Prostate gland (tissue), 2 donors: ENCODE measurements at regions not wholly inside any gene's neighbourhood (a gene's known extent, or its start where the extent isn't known, plus 50 kb on each side); places are given as distances from the start of the nearest gene placed in this dataset.

ENCODE experiments used
- DNase-seq: peaks from one replicate; pipeline ENCODE4 v3.0.0-alpha.2; 2019; ENCODE audit warnings: low spot score
- H3K27ac ChIP-seq, 2 donors: fragments of 200-600 bp; sonication (generic); 2 replicates each; pipeline ENCODE4 v1.5.1; 2017 to 2019
- H3K27me3 ChIP-seq: fragments of 200-600 bp; sonication (generic); replicated peaks from 2 replicates; pipeline ENCODE4 v1.5.1; 2019; ENCODE audit not compliant: insufficient read depth
- H3K36me3 ChIP-seq, 2 donors: fragments of 200-600 bp; sonication (generic); 1 replicate in 1 of 2; 2 replicates in 1 of 2; pipeline versions ENCODE4 v1.5.1 to v1.8.1; 2017 to 2019
- H3K4me1 ChIP-seq: fragments of 200-600 bp; sonication (generic); replicated peaks from 2 replicates; pipeline ENCODE4 v1.5.1; 2019
- H3K4me3 ChIP-seq, 2 donors: fragments of 200-600 bp; sonication (generic); 2 replicates each; pipeline ENCODE4 v1.5.1; 2017 to 2019
- H3K9me3 ChIP-seq: fragments of 200-600 bp; sonication (generic); 2 replicates; pipeline ENCODE4 v1.5.1; 2017
- POLR2A ChIP-seq: fragments of 450-650 bp; IDR thresholded peaks from one replicate; pipeline ENCODE4 v1.6.1; 2016; ENCODE audit warnings: antibody characterized with exemption, mild to moderate bottlenecking
- POLR2AphosphoS5 ChIP-seq: sonication (generic); formaldehyde crosslinking; IDR thresholded peaks from one replicate; pipeline ENCODE4 v1.6.1; 2017; ENCODE audit warnings: antibody characterized with exemption
- WGBS: methylation state at CpG from one replicate; pipeline ENCODE4 v1.1.5; 2018; 5-methylcytosine and 5-hydroxymethylcytosine counted together
- intact Hi-C: fragments of 100-400 bp; cut with DNase I; formaldehyde crosslinking; loops from one replicate; pipeline ENCODE4 v1.14.2; 2022
- TF ChIP-seq, protein P1 (sequence below), 4 experiments: fragments of 200-600 bp in 2 of 4; fragments of 450-650 bp in 2 of 4; sonication (generic) in 2 of 4; IDR thresholded peaks; 1 replicate in 3 of 4; 2 replicates in 1 of 4; pipeline ENCODE4 v1.5.1; 2016 to 2019; ENCODE audit warnings: antibody characterized with exemption in 4 of 4, mild to moderate bottlenecking in 2 of 4, moderate library complexity in 2 of 4

- intact Hi-C loops, result no loop called here
- no peaks in the 10 kb centered on the region for H3K27me3 ChIP-seq
- no peak overlapping the region for H3K27ac ChIP-seq
- H3K9me3 ChIP-seq, result no peaks in the 10 kb centered on the region
- DNase-seq, result no peak
- TF ChIP-seq, protein P1, sequence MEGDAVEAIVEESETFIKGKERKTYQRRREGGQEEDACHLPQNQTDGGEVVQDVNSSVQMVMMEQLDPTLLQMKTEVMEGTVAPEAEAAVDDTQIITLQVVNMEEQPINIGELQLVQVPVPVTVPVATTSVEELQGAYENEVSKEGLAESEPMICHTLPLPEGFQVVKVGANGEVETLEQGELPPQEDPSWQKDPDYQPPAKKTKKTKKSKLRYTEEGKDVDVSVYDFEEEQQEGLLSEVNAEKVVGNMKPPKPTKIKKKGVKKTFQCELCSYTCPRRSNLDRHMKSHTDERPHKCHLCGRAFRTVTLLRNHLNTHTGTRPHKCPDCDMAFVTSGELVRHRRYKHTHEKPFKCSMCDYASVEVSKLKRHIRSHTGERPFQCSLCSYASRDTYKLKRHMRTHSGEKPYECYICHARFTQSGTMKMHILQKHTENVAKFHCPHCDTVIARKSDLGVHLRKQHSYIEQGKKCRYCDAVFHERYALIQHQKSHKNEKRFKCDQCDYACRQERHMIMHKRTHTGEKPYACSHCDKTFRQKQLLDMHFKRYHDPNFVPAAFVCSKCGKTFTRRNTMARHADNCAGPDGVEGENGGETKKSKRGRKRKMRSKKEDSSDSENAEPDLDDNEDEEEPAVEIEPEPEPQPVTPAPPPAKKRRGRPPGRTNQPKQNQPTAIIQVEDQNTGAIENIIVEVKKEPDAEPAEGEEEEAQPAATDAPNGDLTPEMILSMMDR (IDR thresholded peaks at IDR 0.05), result no peak
- TF ChIP-seq POLR2AphosphoS5, result no peak
- TF ChIP-seq POLR2A, result no peak
- 94% methylated on average over 8 of the region's 8 CpGs for WGBS
- H3K4me3 ChIP-seq, result no peak overlapping the region
- H3K36me3 ChIP-seq, result no peaks in the 10 kb centered on the region
- H3K4me1 ChIP-seq, result no peaks in the 10 kb centered on the region
Measured at GRCh38 chr11:130765406-130765805, 150.9 kb downstream of the SNX19 start.

- H3K27ac ChIP-seq, result no peak overlapping the region
- no peak for TF ChIP-seq POLR2AphosphoS5
- TF ChIP-seq POLR2A, result no peak
- TF ChIP-seq, protein P1 (IDR thresholded peaks at IDR 0.05), result no peak
- H3K27me3 ChIP-seq, result no peaks in the 10 kb centered on the region
- DNase-seq, result no peak
- H3K9me3 ChIP-seq, result no peaks in the 10 kb centered on the region
- intact Hi-C loops, result no loop called here
- no peaks in the 10 kb centered on the region for H3K36me3 ChIP-seq
- no peak overlapping the region for H3K4me3 ChIP-seq
- WGBS, result 75% methylated on average over 5 of the region's 5 CpGs
- no peaks in the 10 kb centered on the region for H3K4me1 ChIP-seq
Measured at GRCh38 chr11:130765951-130766649, 150.2 kb downstream of the SNX19 start.

DNA sequence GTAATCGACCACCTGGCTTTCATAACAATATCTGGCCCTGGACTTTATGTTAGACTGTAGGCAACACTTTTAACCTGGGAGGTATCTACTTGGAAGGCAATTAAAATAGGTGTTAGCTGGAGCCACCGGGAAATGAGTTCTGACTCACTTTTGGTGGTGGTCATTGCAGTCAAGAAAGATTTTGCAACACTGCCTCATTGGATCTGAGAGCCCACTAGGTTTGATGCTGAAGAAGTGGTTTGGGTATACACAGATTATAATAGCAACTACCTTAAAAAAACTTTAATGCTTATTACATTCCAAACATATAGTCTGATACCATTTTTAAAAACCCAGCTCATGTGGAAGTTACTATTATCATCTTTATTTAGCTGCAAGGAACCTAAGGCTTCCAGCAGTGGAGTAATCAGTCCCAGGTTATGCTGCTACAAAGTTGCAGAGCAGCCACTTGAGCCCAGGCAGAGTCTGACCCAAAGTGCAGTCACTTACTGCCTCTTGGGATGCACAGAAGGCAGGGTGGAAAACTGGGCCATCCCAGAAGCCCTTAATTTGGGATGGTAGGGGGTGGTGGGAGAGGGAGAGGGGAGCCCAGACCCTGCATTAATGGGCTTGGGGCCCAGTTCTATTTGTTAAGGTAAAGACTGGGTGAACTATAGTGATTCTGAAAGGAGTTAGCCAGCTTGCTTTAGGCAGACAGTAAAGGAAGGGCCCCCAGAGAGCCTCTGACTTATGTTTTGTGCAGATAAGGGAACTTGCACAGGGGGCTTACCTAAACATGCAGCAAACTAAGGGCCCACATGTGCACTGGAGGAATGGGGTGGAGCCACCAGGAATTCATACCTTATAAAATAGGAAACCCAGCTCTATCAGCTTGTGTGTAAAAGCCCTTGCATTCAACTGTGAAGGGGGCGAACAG is 149.4 kb downstream of the SNX19 start:
- no peaks in the 10 kb centered on the region for H3K4me1 ChIP-seq
- H3K9me3 ChIP-seq, result no peaks in the 10 kb centered on the region
- no peak overlapping the region for H3K27ac ChIP-seq
- no peaks in the 10 kb centered on the region for H3K27me3 ChIP-seq
- no peak overlapping the region for H3K4me3 ChIP-seq
- no peak for DNase-seq
- WGBS, result 69% methylated on average over 3 of the region's 3 CpGs
- TF ChIP-seq POLR2AphosphoS5 (no peak), POLR2A (no peak)
- TF ChIP-seq, protein P1 (IDR thresholded peaks at IDR 0.05), result no peak
- H3K36me3 ChIP-seq, result no peaks in the 10 kb centered on the region
- intact Hi-C loops, result no loop called here

- Histone ChIP-seq H3K27me3 (no peaks in the 10 kb centered on the region), H3K9me3 (no peaks in the 10 kb centered on the region), H3K36me3 (no peaks in the 10 kb centered on the region), H3K4me3 (no peak overlapping the region), H3K27ac (no peak overlapping the region), H3K4me1 (no peaks in the 10 kb centered on the region)
- TF ChIP-seq POLR2AphosphoS5, result peak; percentile 71
- no peak for TF ChIP-seq POLR2A
- TF ChIP-seq, protein P1 (IDR thresholded peaks at IDR 0.05), result no peak
- WGBS, result 49% methylated on average over 8 of the region's 8 CpGs
- intact Hi-C loops, result no loop called here
- DNase-seq, result no peak
Measured at GRCh38 chr11:130769782-130770535, 146.3 kb downstream of the SNX19 start.
